Ovary (tissue), 3 donors: ENCODE measurements at regions not wholly inside any gene's neighbourhood (a gene's known extent, or its start where the extent isn't known, plus 50 kb on each side); places are given as distances from the start of the nearest gene placed in this dataset.

Experiments
- EP300 ChIP-seq: sonication (generic); formaldehyde crosslinking; IDR thresholded peaks from one replicate; pipeline ENCODE4 v1.6.1; 2017; ENCODE audit warnings: antibody characterized with exemption
- POLR2A ChIP-seq: fragments of 450-650 bp; IDR thresholded peaks from one replicate; pipeline ENCODE4 v1.6.1; 2017; ENCODE audit warnings: antibody characterized with exemption, mild to moderate bottlenecking, moderate library complexity
- TF ChIP-seq, protein P1 (sequence below), 3 donors: fragments of 450-650 bp in 2 of 3; fragments of 200-600 bp in 1 of 3; IDR thresholded peaks; one replicate each; pipeline versions ENCODE4 v1.5.1 to v1.8.0; 2016 to 2022; ENCODE audit warnings: antibody characterized with exemption in 3 of 3, mild to moderate bottlenecking in 1 of 3
- donor health status: DM: no; HTN: no; CAD: no.

GRCh38 chr5:97601651-97602050, 418.6 kb upstream of the RIOK2 start:
- TF ChIP-seq, protein P1, sequence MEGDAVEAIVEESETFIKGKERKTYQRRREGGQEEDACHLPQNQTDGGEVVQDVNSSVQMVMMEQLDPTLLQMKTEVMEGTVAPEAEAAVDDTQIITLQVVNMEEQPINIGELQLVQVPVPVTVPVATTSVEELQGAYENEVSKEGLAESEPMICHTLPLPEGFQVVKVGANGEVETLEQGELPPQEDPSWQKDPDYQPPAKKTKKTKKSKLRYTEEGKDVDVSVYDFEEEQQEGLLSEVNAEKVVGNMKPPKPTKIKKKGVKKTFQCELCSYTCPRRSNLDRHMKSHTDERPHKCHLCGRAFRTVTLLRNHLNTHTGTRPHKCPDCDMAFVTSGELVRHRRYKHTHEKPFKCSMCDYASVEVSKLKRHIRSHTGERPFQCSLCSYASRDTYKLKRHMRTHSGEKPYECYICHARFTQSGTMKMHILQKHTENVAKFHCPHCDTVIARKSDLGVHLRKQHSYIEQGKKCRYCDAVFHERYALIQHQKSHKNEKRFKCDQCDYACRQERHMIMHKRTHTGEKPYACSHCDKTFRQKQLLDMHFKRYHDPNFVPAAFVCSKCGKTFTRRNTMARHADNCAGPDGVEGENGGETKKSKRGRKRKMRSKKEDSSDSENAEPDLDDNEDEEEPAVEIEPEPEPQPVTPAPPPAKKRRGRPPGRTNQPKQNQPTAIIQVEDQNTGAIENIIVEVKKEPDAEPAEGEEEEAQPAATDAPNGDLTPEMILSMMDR (IDR thresholded peaks at IDR 0.05) = no peak
- TF ChIP-seq EP300 (no peak), POLR2A (no peak)
